ENCODE measurements at regions not wholly inside any gene's neighbourhood (a gene's known extent, or its start where the extent isn't known, plus 50 kb on each side); places are given as distances from the start of the nearest gene placed in this dataset.

GRCh38 chr7:94266238-94266644 is 128.5 kb upstream of the COL1A2 start:
- no peak for DNase-seq
- Histone ChIP-seq H3K27me3 (no peaks in the 10 kb centered on the region), H3K4me3 (no peak overlapping the region), H3K36me3 (no peaks in the 10 kb centered on the region), H3K9me3 (no peaks in the 10 kb centered on the region)

GRCh38 chr7:94270772-94271171 is 123.9 kb upstream of the COL1A2 start:
- Histone ChIP-seq H3K4me3 (no peak overlapping the region), H3K36me3 (no peaks in the 10 kb centered on the region), H3K9me3 (no peaks in the 10 kb centered on the region), H3K27me3 (no peaks in the 10 kb centered on the region)
- no peak for DNase-seq

GRCh38 chr7:94272821-94273583 is 121.7 kb upstream of the COL1A2 start:
- H3K36me3 ChIP-seq, result no peaks in the 10 kb centered on the region
- DNase-seq, result no peak
- H3K9me3 ChIP-seq, result no peaks in the 10 kb centered on the region
- no peaks in the 10 kb centered on the region for H3K27me3 ChIP-seq
- no peak overlapping the region for H3K4me3 ChIP-seq

DNA sequence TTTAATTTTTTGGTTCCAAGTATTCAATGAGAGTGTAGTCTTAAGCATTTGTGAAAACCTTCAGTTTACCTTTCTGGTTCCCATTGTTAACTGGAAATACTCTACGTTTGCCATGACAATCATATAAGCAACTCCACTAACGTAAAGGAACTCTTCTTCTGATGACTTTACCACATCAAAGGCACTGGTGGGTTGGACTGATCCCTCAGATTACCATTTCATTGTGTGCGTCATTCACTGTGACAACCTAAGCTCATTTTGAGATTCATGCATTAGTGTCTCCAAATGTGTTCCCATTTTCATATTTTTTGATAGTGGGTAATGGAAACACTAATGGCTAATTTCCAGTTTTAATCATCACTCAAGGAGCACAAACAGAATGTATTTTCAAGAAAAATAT is 119.9 kb upstream of the COL1A2 start:
- no peaks in the 10 kb centered on the region for H3K27me3 ChIP-seq
- no peak overlapping the region for H3K4me3 ChIP-seq
- H3K36me3 ChIP-seq, result no peaks in the 10 kb centered on the region
- no peaks in the 10 kb centered on the region for H3K9me3 ChIP-seq
- DNase-seq, result no peak

DNA sequence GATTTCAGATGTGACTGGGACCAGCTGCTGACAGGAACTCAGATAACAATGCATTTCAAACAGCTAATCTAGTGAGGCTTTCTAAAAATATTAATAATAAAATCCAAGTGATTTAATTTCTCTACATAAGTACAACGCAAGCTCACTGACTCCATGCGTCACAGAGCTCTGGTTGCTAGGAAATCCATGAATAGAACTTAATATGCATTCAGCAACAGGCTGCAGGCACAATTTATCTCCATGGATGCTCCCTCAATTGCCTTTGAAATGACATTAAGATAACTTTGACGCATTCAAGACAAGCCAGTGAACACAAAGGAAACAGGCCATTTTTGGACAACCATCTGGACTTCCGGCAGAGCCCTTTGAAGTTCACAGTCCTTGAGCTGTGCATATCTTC is 118.7 kb upstream of the COL1A2 start:
- Histone ChIP-seq H3K9me3 (no peaks in the 10 kb centered on the region), H3K4me3 (no peak overlapping the region), H3K27me3 (no peaks in the 10 kb centered on the region), H3K36me3 (no peaks in the 10 kb centered on the region)
- no peak for DNase-seq

DNA sequence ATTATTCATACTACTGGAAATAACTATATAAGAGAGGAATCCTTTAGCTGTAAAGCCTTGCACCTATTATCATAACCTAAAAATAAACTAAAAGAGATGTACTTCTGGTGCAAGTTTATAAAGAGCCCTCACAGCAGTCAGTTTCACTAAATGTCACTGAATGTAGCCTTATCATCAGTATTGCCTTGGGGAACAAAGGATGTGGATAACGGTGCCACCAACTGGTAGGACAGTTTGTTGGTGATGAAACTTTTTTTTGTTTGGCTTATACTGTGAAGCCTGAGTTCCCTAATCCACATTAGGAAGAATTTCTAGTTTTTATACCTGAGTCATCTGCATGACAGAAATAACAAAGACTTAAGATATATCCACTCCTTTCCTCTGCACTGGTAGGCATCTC is 117.9 kb upstream of the COL1A2 start:
- H3K9me3 ChIP-seq, result no peaks in the 10 kb centered on the region
- H3K27me3 ChIP-seq, result no peaks in the 10 kb centered on the region
- H3K4me3 ChIP-seq, result no peak overlapping the region
- DNase-seq, result no peak
- H3K36me3 ChIP-seq, result no peaks in the 10 kb centered on the region

GRCh38 chr7:94277236-94277635 is 117.5 kb upstream of the COL1A2 start:
- Histone ChIP-seq H3K27me3 (no peaks in the 10 kb centered on the region), H3K36me3 (no peaks in the 10 kb centered on the region), H3K4me3 (no peak overlapping the region), H3K9me3 (no peaks in the 10 kb centered on the region)
- no peak for DNase-seq

GRCh38 chr7:94280851-94281250 is 113.8 kb upstream of the COL1A2 start:
- H3K4me3 ChIP-seq, result no peak overlapping the region
- no peaks in the 10 kb centered on the region for H3K36me3 ChIP-seq
- DNase-seq, result no peak
- no peaks in the 10 kb centered on the region for H3K9me3 ChIP-seq
- H3K27me3 ChIP-seq, result no peaks in the 10 kb centered on the region

DNA sequence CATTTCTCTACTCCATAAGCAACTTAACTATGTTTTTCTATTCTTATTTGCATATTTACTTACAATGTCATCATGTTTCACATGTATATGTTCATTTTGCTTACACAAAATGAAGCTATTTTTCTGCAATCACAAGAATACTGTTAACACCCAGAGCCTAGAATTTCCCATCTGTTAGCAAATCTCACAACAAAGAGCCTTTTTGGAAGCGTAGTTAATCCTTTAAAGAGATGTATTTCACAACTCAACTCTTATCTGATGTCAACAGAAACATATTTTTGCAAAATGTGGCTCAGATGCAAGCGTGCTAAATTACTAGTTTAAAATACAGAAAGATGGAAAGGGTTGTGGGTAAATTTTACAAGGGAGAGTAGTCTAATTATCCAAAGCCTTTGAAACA is 110.6 kb upstream of the COL1A2 start:
- Histone ChIP-seq H3K4me3 (no peak overlapping the region), H3K36me3 (no peaks in the 10 kb centered on the region), H3K9me3 (no peaks in the 10 kb centered on the region), H3K27me3 (no peaks in the 10 kb centered on the region)
- no peak for DNase-seq

- H3K27me3 ChIP-seq, result no peaks in the 10 kb centered on the region
- H3K4me3 ChIP-seq, result no peak overlapping the region
- no peaks in the 10 kb centered on the region for H3K9me3 ChIP-seq
- H3K36me3 ChIP-seq, result no peaks in the 10 kb centered on the region
- no peak for DNase-seq
These were observed 108.6 kb upstream of the COL1A2 start for GRCh38 chr7:94286111-94286510.

GRCh38 chr7:94288096-94288495 is 106.6 kb upstream of the COL1A2 start:
- no peaks in the 10 kb centered on the region for H3K9me3 ChIP-seq
- no peak overlapping the region for H3K4me3 ChIP-seq
- no peaks in the 10 kb centered on the region for H3K27me3 ChIP-seq
- no peaks in the 10 kb centered on the region for H3K36me3 ChIP-seq
- no peak for DNase-seq

DNA sequence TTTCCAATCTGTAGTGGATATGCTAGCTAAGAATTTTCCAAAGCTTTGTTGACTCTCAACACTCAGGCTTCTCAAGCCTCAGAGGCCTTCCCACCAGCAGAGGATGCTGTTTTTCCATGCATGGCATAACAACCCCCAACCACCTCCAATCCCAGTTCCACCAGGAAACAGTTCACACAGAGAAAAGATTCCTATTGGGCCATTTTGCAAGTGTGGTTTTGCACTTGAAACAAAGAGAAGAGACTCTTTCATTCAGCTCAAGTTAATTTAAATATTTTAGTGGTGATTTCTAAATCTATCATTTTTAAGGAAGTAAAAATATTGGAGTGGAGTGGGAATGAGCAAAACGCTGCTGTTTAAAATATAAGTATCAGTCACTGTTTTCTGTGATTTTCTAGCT is 105.6 kb upstream of the COL1A2 start:
- no peaks in the 10 kb centered on the region for H3K36me3 ChIP-seq
- H3K9me3 ChIP-seq, result no peaks in the 10 kb centered on the region
- H3K4me3 ChIP-seq, result no peak overlapping the region
- DNase-seq, result peak; percentile 50
- H3K27me3 ChIP-seq, result no peaks in the 10 kb centered on the region

DNA sequence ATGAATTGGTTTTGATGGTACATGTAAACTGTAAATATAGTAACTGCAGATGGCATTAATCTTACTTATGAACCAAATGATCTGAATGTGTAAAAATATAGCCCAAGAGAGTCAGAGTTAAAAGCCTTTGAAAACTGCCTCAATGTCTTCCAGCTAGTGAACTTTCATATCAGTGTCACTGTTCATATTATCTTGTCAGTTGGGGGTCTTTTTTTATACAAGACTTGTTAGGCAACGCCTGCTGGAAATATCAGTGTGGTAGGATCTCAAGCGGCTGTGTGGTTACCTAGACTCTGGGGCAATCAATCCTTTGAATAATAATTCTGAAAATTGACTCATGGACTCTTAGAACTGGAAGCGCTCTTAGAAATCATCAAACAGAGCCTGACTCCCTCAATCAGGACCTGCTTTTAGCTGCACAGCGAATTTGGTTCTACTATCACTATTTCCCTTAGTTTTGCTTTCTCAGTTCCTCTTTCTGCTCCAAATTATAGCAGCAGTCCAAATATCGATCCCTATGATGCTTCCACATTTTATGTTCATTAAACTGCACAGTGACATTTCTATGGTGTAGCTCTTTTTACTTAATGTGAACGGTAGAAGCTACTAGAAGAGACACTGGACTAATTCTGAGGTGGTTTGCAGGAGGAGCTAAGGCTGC is 100.1 kb upstream of the COL1A2 start:
- Histone ChIP-seq H3K9me3 (no peaks in the 10 kb centered on the region), H3K27me3 (no peaks in the 10 kb centered on the region), H3K4me3 (no peak overlapping the region), H3K36me3 (no peaks in the 10 kb centered on the region)
- no peak for DNase-seq

DNA sequence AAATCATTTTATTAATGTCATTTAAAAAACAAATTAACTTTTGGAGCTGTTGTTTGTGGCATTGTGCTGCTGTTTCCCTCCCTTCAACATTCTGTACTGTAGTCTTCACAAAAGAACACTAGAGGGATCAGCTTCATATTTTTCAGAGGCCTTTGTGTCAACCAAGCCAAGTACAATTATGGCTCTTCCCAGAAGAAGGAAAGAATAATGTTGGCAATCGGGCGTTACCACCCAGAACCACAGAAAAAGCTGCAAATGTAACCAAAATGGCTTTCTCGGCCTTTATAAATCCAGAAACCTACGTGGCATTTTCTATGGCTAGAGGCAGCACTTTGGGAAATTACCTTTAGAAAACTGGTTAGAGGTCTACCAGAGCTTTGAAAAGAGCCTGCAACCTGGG is 98.8 kb upstream of the COL1A2 start:
- no peak overlapping the region for H3K4me3 ChIP-seq
- no peak for DNase-seq

DNA sequence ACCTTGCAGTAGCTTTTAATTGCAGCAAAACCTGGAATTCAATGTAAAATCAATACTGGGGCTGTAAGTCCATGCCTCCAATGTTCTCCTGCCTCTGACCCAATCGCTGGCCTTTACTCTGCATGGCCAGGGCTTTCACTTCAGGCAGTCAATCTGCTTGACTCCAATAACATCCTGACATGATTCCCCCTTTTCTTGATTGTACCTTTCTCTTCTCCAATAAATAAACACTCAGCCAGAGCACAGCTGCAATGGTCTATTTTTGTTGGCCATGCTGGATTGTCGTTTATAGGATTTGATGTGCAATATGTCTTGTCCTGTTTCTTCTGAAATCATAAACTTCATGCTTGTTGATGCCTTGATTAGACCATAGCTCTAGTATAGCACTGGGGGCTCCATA is 97.8 kb upstream of the COL1A2 start:
- Histone ChIP-seq H3K36me3 (no peaks in the 10 kb centered on the region), H3K4me3 (no peak overlapping the region), H3K9me3 (no peaks in the 10 kb centered on the region), H3K27me3 (no peaks in the 10 kb centered on the region)
- no peak for DNase-seq

More for the DNA sequence above, 98.8 kb upstream of the COL1A2 start:
- Histone ChIP-seq H3K9me3 (no peaks in the 10 kb centered on the region), H3K36me3 (no peaks in the 10 kb centered on the region), H3K27me3 (no peaks in the 10 kb centered on the region)

DNA sequence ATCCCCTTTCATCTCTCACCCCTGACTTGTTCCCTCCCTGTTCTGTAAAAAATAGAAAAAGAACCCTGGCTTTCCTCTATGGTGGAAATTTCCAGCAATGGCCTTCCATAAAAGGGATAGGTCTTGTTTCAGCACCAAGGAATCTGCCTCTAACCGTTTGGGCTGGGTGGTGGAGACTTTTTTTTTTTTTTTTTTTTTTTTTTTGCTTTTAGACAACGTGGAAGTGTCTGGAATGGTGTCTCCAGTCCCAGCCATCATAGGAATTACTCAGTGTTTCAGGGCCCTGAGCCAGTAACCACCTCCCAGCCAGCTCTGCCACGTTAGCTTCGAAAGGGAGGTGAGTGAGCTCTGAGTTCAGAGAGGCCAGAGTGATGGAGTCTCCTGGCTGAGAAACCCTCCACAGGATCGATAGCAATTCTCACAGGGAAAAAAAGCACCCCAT is 97.3 kb upstream of the COL1A2 start:
- Histone ChIP-seq H3K27me3 (no peaks in the 10 kb centered on the region), H3K36me3 (no peaks in the 10 kb centered on the region), H3K4me3 (no peak overlapping the region), H3K9me3 (no peaks in the 10 kb centered on the region)
- DNase-seq, result peak; percentile 85

DNA sequence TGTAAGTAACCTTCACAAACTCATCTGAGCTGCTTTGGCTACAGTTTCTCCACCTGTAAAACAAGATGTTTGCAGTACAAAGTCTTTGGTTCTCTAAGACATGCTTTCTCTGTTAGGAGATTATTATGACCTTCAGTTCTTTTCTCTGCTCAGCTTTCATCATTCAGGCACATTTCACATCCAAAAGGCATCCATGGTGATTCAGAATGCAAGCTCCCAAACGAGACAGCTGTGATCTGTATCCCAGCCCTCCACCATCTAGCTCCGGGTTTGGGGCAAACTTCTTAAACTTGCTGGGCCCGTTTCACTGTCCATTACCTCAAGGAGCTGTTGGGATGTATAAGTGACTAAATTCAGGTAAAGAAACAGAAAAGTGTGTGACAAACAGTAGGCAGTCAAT is 95.8 kb upstream of the COL1A2 start:
- Histone ChIP-seq H3K9me3 (no peaks in the 10 kb centered on the region), H3K4me3 (no peak overlapping the region), H3K36me3 (no peaks in the 10 kb centered on the region), H3K27me3 (no peaks in the 10 kb centered on the region)
- DNase-seq, result no peak

- Histone ChIP-seq H3K27me3 (no peaks in the 10 kb centered on the region), H3K36me3 (no peaks in the 10 kb centered on the region), H3K9me3 (no peaks in the 10 kb centered on the region), H3K4me3 (no peak overlapping the region)
- no peak for DNase-seq
These were observed 94.4 kb upstream of the COL1A2 start for GRCh38 chr7:94300176-94300835.

Data from MG63 (cell line).